Hematopoietic multipotent progenitor cell treated with erythropoietin and hydrocortisone succinate and interleukin-3 and kit ligand, for 6 days (in vitro differentiated cells): ENCODE measurements at regions not wholly inside any gene's neighbourhood (a gene's known extent, or its start where the extent isn't known, plus 50 kb on each side); places are given as distances from the start of the nearest gene placed in this dataset.
A peak's percentile ranks its signal among the peaks of the same experiment; 100 is the strongest.

Source experiments
- DNase-seq: peaks from one replicate; pipeline ENCODE4 v3.0.0-alpha.2; 2015

DNA sequence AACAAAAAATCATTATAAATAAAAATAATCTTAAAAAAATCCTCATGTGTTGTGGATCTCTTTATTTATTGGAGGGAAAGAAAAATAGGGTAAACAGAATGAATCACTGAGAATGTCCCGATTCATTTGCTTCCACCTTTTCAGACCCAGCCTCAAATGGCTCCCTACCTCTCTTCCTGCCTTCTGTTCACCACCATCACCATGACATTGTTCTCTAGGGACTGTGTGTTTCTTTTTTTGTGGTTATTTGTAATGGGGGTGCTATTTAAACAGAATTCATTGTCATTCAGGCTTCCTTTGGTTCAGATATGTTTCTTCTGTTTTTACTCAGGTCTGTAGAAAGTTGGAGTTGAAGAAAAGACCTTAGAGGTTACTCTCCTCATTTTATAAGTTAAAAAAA lies 198.2 kb downstream of the KIF4B start:
- DNase-seq, result no peak

DNA sequence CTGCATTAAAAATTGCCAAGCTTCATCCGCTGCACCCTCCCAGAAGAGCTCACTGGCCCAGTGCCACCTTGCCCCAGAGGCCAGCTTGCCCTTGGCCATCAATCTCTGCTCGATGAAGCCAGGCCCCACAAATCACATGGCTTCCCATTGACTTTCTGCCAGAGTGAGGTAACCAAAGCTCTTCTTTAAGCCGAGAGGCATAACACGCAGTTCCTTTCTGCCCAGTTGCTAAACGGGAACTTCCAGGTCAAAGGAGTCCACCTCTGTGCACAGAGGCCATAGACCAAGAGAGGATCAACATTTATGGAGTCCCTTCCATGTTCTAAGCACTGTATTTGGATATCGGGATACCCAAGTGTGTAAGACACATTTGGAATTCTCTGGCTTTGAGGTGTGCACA lies 208.8 kb downstream of the KIF4B start:
- no peak for DNase-seq

DNA sequence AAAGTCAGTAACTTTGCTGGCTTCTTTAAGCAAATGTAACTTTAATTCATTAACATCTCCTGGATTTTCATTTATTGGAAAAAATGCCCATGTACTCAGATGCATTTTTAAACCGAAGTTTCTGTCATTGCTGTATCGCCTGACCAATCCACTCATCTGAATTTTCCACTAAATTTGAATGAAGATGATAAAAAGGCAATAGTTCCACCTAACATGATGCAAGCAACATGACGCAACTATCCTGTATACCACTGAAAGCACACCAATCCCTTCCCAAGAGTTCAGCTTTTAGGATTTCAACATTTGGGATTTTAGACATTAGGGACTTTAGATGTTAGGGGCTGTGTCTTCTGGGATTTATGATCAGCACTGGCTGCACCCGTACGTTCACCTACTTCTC lies 215.6 kb downstream of the KIF4B start:
- DNase-seq, result no peak

DNA sequence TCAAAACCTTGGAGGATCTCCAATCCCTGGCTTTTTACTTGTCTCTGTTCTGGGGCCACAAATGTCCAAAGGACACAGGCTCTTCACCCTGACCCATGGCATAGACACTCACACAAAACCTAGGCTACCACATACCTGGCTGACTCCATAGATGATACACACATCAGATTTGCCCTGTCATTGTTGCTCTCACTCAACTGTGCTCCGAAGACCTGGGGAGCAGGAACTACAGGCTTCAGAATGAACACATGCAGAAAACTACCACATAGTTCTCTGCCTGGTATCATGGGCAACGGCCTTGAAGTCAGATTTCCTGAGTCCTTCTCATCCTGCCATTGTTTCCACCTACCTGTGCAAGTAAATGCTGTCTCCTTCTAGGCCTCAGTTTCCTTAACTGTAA lies 226.2 kb downstream of the KIF4B start:
- DNase-seq, result no peak

DNA sequence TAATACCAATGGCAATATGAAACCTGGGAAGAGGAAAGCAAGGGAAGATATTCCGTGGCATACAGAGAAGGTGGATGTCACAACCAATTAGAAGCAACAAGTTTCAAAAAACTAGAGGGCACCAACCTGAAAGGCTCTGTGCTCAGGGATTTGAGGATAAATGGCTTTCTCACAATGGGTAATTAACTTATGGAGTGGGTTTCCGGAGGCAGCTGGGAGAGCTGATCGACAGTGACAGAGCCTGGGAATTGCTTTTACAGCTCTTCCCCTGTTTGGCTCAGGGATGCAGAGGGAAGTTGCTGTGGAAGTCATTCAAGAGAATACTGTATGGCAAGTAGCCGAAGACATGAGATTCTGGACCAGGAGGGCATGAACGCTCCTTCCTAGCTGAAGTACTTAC lies 237.0 kb downstream of the KIF4B start:
- no peak for DNase-seq

DNA sequence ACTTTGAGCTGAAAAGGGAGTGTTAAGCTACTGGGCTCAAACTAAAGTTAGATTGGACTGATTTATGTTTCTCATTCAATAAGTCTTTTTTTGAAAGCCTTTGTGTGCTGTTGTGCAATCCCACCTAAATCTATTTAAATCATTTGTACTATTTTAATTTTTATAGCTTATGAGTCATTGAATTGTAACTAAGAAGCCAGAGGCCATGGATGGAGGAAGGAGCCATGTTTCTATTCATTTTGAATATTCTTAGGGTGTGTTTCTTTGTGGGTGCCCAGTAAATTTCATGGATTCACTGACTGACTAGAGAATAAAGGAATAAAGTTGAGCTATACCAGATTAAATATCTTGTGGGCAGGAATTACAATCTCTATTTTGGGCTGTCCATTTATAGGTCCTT lies 238.5 kb downstream of the KIF4B start:
- no peak for DNase-seq

DNA sequence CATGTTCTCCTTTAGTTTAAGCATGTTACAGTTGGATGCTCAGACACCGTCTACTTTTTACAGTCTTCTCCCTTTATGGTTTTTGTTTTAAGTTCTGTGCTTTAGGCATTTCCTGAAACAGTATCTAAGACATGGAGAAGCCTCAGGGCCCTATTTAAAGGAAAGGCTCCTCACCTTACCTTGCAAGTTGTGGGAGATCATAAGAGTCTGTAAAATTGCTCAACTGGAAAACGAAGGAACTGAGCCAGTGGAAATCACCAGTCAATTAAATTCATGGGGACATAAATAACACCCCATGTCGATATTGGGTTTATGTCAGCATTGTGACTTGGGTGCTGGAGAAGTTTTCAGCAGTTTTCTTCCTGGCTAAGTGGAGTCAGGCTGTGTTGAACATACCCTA lies 239.2 kb downstream of the KIF4B start:
- DNase-seq, result no peak

DNA sequence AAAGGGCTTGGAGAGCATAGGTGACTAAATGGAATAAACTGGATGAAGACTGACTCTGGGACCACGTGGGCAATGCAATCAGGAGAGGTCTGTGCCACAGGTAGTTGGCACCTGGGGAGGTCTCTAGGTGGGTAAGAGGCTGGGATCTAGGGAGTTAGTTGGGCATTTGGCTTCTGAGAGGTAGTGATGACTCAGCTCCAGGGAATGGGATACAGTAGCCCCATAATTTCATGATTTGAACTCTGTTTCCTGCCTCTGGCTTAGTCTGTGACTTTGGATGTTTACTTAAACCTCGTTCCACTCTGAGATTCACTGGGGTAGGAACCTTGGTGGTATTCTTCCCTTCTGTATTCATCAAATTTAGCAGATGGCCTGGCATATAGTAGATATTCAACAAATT lies 240.8 kb downstream of the KIF4B start:
- DNase-seq, result no peak

DNA sequence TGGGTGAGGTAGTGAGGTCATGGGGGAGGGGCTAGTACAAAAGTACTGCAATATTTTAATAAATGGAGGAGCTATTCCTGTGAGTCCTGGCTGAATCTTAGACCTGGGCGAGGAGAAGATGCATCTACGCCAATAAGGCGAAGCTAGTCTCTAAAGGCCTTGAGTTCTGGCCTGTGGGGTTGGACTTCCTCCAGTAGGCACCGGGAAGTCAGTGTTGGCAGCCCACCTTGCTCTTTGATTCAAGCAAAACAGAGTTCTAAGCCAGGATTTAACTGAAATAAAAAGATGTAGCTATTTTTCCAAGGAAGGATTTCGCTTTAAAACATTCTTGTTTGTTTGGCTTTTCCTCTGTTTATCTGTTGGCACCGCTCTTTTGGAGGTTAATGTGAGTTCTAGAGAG lies 244.6 kb downstream of the KIF4B start:
- no peak for DNase-seq

DNA sequence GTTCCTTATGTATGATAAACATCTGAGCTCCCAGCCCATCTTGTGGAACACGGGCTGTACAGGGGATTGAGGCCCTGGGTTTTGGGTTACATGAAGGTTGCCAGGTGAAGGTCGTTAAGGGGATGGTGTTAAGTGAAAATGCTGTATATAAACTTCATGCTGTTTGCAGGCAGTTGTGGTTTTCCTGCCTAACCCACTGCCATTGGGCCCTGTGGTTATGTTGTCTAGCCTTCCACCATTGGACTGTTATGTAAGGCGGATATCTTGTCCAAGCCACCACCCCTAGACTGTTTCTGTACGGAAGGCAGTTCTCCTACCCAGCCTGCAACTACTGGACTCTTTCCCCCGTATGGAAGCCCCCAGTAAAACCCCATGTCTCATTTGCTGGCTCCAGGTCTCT lies 246.1 kb downstream of the KIF4B start:
- no peak for DNase-seq

DNA sequence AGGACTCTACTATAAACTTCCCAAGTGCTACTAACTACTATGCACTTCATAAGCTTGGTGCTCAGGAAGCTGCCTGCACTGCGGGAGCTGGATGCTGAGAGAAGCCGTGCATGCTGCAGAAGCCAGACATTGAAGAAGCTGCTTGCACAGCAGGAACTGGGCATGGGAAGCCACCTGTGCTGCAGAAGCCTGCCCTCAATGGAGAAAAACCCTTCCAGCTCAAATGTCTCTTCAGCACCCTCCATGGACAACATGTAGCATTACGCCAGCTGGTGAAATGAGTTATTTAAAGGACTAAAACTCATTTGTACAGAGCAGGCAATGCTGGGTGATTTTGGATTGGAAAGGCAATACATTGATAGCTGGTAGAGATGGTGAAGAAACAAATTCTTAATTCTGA lies 247.2 kb downstream of the KIF4B start:
- DNase-seq, result peak; percentile 39

DNA sequence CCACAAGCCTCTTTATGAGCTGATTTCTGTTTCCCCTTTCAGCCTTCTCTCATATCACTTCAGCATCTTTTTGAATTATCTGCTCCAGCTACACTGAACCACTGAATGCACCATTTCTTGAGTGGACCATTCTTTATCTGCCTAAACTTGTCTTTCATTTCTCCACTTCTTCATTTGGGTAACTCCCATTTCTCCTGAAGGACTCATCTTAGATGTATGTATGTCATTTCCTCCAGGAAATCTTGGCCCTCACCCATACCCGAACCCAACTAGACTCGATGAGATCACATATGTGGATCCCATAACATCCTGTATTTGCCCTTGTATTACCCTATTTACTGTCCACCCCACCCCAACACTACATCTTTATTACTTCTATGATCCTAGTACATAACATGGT lies 249.8 kb downstream of the KIF4B start:
- DNase-seq, result no peak

DNA sequence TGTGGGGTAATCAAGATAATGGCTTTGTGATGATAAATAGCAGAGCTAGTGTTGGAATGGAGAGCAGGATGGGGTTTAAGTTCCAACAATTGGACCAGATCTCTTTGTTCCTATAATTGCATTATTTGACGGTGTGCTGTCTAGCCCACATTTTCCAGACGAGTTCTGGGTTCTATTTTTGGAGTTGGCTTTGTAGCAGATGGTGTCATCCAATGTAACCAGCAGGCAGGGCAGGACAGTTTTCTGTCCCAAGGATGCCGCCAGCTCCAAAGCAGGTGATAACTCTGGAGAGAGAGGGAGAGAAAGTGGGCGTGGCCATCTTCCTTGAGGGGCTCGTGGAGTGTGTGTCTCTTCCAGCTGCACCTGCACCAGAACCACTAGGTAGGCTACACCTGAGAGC lies 251.3 kb downstream of the KIF4B start:
- DNase-seq, result no peak

DNA sequence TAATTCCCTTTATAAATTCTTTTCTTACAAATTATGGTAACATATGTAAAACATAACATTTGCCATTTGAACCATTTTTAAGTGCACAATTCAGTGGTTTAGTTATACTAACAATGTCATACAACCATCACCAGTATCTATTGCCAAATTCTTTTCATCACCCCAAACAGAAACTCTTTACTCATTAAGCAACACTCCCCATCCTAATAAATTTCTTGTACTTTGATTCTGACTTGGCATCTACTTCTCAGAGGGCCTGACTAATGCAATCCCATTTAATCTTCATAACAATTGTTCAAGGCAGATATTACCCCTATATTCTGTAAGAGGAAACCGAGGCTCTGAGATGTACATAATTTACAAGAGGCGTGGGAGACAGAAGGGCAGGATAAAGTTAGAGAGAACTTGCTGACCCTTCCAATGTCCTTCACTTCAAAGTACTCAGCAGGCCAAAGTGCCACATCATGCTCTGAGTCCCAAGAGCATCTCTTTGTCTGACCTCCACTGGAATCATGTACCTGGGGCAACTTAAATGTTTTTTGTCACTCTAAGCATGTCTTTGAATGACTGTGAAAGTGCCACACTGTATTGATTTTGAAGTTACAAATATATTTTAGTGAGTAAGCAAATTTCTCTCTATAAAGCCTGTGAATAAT lies 255.3 kb downstream of the KIF4B start:
- DNase-seq, result no peak

DNA sequence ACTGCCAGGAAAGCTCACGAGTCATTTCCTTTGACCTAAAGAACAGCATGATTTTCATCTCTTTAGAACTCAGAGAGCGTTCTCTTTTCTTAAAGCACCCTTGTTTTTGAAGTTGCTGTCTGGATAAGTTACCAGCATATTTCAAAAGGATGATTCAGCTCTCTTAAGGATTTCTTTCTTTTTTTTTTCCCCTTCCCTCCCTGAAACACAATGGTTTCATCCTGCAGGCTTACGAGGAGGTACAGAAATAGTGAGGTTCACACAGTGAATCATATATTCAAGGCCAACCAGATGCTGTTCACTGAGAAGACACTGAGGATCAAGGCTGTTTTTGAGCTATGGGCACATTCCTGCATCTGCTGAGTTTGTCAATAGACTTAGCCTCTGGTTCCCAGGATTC lies 257.2 kb downstream of the KIF4B start:
- no peak for DNase-seq

DNA sequence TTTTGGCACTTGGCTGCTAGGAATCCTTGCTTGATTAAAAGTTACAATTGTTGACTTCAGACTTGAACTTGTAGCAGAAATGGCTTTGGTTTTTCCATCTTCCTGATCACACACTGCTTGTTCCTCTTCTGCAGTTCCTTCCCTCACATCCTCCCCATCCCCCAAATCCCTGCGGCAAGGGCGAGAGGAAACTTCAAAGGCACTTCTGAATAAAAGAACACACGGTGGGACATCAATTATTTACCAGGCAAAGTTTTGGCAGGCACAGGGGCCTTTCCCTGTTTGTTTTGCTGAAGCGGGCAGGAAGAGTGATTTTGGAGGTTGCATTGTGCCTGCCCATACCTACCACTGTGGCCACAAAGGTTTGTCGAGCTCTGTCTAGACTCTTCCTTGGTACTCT lies 260.9 kb downstream of the KIF4B start:
- DNase-seq, result no peak

DNA sequence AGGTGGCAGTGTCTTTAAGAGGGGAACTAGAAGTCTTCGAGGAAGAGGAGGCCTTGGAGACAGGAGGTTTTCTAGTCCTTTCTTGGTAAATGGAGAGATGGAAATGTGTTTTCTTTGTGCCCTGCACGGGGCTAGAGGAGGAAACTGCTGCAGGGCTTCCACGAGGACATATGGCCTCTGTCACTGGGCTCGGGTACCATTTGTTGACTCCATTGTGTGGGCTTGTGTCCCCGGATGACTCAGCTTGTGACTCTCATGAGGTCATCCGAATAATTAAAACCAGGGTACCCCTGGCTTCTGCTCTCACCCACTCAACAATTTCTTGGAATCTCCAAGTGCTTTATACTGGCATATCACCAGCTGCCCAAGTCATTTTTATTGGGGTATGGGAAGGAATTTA lies 261.7 kb downstream of the KIF4B start:
- DNase-seq, result no peak

DNA sequence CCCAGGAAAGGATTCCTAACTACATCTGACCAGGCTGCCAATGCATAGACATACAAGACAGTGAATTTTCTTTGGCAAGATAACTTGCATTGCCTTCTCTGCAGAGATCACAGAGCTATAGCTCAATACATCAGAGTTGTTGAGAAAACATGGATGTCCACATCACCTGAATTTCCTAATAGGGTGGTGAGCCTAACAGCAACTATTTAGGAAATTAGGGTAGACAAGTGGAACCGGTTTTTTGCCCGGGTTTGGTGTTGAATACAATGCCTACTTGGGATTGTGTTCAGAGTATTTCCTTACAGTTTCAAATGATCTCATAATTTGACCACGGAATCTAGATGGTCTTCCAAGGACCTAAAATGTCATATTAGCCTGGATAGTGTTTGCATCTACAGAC lies 262.7 kb downstream of the KIF4B start:
- no peak for DNase-seq

DNA sequence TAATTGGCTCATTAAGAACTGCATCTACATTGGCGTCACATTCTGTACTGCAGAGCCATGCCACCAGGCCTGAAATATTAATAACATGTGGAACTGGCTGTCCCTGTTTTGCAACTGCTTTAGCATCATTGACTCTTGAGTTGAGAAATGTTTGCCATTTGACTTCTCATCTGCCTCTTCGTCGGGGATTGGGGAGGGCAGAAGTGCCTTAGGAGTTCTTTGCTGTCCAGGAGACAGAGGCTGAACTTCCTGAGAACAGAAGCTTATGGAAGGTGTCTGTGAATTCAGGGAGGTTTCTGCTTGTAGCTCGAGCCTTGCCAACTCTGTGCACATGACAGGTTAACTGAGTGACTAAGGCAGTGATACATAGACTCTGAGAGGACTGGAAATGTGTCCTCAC lies 265.0 kb downstream of the KIF4B start:
- no peak for DNase-seq

DNA sequence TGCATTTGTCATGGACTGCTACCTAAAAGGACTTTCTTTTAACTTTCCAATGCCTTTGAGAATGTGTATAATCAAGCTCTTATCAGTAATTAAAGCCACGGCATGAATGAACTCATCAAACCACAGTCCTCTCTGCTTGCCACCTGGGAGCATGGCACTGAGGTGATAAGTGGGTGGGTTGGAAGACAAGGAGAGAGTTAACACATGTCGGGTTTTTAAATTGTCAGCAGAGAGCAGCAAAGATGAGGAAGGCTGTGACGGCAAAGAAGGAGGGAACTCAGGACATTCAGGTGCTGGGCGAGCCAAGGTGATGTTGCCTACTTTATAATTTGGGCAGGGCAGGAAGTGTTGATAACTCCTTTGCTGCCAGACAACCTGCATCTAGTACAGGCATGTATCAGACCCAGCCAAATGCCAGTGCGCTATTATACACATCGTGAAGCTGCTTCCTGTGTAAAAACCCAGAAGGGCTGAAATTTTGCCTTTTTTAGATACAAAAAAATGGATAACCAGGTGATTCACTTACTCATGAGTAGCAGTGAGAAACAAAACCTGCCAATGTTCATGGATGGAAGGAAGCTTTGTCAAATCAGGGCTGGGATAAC lies 269.1 kb downstream of the KIF4B start:
- DNase-seq, result no peak

DNA sequence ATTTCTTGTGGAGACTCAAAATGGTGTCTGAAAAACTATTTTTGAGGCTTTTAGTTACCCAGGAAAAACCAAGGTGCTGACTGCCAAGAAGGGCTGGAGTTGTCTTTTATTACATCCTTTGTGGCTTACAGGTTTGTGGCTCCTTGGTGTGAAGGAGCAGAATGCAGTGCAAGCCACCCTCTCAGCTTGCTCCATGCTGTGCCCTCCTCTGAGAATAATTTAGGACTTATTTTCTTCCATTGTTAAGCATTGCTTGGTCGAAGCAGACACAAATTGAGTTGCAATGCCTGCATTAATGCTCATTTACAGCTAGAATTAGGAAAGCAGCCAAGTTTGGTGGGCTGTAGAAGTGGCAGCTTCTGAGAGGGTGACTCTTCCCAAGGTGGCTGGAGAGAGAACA lies 272.2 kb downstream of the KIF4B start:
- no peak for DNase-seq

DNA sequence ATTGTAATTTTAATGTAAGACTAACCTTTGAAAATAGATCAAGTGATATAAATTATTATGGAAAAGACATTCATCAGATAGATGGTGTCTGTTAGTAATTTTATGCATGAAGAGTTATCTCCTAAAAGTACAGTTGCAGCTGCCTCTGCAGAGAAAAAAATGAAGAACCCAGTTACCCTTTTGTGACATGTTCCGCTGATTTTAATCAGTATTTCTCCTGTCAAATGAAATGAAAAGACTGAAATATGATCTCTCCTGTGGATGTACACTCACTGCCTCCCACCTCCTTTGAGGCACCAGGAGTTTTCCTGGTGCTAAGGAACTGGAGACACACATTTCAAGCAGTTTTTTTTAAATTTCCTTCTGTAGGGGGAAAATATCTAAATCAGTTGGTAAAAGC lies 277.4 kb downstream of the KIF4B start:
- no peak for DNase-seq

DNA sequence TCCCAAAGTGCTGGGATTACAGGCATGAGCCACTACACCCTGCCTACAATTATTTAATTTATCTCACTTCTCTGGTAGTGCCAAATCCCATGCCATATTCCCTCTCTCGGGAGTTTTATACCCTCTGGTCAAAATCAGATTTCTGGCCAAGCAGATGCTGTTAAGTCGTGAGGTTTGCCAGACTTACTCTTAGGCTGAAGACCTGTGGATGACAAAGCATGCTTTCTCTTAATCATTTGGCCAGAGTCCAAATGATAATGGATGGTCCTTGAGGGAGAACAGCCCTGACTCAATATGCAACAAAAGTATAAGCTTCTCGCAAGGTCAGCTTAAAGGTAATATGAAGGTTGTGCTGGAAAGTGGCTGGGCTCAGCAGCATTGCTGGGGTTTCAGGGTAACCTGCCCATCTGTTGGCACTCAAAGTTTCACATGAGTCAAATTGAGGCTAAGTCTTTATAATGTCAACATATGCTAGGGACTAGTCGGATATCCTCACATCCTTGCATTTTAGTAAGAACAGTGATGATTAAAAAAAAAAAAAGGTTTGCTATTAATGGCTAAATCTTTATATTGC lies 280.1 kb downstream of the KIF4B start:
- DNase-seq, result no peak

DNA sequence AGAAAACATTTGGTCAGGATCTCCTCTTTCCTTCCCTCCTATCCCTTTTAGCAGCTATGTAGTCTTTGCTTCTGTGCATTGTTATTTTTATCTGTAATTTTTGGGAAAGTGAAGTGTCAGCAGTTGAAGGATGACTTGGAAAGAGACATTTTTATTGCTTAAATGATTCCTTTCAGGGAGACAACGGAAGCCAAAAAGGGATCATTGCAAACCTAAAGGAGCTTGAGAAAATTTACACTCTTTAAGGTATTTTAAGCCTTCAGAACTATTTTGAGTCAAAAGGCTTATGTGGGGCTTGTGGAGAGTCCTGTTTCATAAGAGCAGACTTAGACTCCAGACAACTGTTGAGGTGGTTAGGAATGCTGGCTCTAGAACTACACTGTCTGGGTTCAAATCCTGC lies 281.6 kb downstream of the KIF4B start:
- no peak for DNase-seq

DNA sequence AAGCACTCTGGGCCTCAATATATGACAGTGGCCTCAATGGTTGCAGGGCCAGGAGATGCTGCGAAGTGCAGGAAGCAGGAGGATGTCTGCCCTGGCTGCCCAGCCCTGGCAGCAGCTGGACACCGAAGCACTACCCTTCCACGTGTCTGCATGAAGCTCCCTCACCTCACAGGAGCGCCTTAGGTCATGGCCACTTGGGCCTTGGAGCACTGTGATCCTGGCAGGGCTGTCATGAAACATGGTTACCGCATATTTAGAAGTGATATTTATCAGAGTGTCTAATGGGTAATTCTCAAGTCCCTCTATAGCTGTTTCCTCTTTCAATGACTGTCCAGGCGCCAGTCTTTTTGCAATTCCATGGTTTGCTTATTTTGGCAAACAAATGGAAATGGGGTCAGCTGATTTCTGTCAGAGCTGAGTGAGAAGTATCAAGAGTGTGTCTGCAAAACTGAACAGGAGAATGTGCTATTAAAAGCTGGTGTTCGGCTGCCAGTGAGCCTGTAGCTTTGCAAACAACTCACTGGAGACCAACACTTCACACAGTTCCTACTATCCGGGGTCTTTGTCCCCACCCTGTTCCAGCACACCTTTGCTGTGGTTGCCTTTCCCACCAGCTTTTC lies 285.9 kb downstream of the KIF4B start:
- DNase-seq, result no peak
